ENCODE measurements at regions not wholly inside any gene's neighbourhood (a gene's known extent, or its start where the extent isn't known, plus 50 kb on each side); places are given as distances from the start of the nearest gene placed in this dataset.
"Not testable (repeated sequence)": the region's sequence is repeated elsewhere in the genome, so short reads cannot be mapped to it uniquely, and the experiment has no call there.

DNA sequence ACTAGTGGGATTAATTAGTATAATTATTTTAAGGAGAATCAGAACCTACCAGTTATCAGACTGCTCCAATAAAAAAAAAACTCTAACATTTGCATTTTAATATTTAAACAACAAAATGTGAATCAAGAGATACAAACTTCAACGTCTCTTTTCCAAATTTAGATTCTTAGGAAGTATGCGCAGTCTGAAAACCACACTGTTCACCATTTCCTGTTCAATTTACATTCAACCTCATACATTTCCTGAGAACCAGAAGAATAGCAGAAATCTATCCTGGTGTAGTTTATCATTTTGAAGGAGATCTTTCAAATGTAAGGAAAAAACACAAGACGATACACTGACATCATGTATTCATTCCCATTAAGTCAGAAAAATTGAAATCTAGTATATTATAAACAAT lies 869.2 kb downstream of the EFNA5 start:
- Histone ChIP-seq H3K36me3 (ENCODE audit: control insufficient read depth in 3 of 3, insufficient read depth in 3 of 3, low read length in 3 of 3) (no peaks in the 10 kb centered on the region), H3K27ac (ENCODE audit: low read depth, low read length) (no peak overlapping the region), H3K27me3 (ENCODE audit: control insufficient read depth in 3 of 3, insufficient read depth in 3 of 3, low read length in 3 of 3) (no peaks in the 10 kb centered on the region)

DNA sequence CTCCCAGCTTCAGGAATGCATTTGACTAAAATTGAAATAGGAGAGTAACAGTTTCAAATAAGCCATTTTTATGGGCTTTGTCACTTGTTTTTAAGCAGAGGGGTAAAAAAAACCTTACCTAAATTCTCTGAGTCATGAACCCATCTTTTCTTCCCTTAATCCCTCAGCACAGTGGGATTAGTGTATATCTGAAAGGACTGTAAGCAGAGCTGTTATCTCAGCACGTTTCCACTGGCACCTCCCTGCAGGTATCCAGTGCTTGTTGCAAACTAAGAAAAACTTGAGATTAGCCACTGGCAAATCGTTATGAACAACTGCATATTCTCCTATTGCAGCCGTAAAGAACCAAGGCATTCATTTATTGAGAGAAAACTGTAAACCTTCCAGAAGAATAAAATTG lies 872.7 kb downstream of the EFNA5 start:
- Histone ChIP-seq H3K9ac (ENCODE audit: low read depth in 1 of 3, low read length in 3 of 3) (no peak overlapping the region), H3K36me3 (ENCODE audit: control insufficient read depth in 3 of 3, insufficient read depth in 3 of 3, low read length in 3 of 3) (no peaks in the 10 kb centered on the region), H3K27ac (ENCODE audit: low read depth, low read length) (no peak overlapping the region), H3K27me3 (ENCODE audit: control insufficient read depth in 3 of 3, insufficient read depth in 3 of 3, low read length in 3 of 3) (no peaks in the 10 kb centered on the region), H3K9me3 (ENCODE audit: control insufficient read depth in 3 of 3, low read length in 3 of 3) (no peaks in the 10 kb centered on the region), H3K4me3 (ENCODE audit: low read length in 3 of 3) (no peak overlapping the region), H3K4me1 (ENCODE audit: control insufficient read depth in 3 of 3, insufficient read depth in 3 of 3, low read length in 3 of 3) (no peaks in the 10 kb centered on the region)

More for the DNA sequence above, 869.2 kb downstream of the EFNA5 start:
- Histone ChIP-seq H3K4me3 (ENCODE audit: low read length in 3 of 3) (no peak overlapping the region), H3K9ac (ENCODE audit: low read depth in 1 of 3, low read length in 3 of 3) (no peak overlapping the region), H3K9me3 (ENCODE audit: control insufficient read depth in 3 of 3, low read length in 3 of 3) (no peaks in the 10 kb centered on the region), H3K4me1 (ENCODE audit: control insufficient read depth in 3 of 3, insufficient read depth in 3 of 3, low read length in 3 of 3) (no peaks in the 10 kb centered on the region)

DNA sequence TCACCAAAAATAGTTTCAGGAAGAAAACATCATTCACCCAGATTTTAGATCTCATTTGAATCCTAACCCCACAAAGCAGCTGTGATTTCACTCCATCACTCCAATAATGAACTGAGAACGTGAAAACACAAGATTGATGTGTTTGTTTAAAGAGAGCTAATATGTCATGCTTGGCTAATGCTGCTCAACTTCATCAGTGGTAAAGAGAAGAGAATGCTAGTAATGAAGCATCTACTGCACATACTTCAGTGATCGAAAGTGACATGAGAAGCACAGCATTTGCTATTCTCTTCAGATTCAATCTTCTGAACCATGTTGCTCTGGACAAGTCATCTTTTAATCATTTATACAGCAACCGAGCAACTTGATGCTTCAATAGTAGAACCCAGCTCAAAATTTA lies 874.7 kb downstream of the EFNA5 start:
- Histone ChIP-seq H3K9me3 (ENCODE audit: control insufficient read depth in 3 of 3, low read length in 3 of 3) (no peaks in the 10 kb centered on the region), H3K4me3 (ENCODE audit: low read length in 3 of 3) (no peak overlapping the region), H3K9ac (ENCODE audit: low read depth in 1 of 3, low read length in 3 of 3) (no peak overlapping the region), H3K36me3 (ENCODE audit: control insufficient read depth in 3 of 3, insufficient read depth in 3 of 3, low read length in 3 of 3) (no peaks in the 10 kb centered on the region), H3K4me1 (ENCODE audit: control insufficient read depth in 3 of 3, insufficient read depth in 3 of 3, low read length in 3 of 3) (no peaks in the 10 kb centered on the region), H3K27me3 (ENCODE audit: control insufficient read depth in 3 of 3, insufficient read depth in 3 of 3, low read length in 3 of 3) (no peaks in the 10 kb centered on the region), H3K27ac (ENCODE audit: low read depth, low read length) (no peak overlapping the region)

DNA sequence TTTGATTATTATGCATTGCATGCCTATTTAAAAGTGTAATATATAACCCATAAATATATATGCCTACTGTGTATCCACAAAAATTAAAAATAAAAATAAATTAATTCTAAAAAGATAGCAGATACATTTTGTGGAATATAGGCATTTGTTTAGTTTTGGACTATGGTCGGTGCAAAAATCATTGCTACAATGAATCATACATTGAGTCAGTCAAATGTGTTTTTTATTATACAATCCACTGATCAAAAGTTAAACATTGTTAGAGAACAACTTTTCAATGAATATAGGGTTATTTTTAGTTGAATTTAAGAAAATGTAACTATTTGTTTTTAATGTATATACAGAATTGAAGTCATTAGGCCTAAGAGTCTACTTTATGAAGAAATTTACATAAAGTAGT lies 885.9 kb downstream of the EFNA5 start:
- H3K27me3 ChIP-seq (ENCODE audit: control insufficient read depth in 3 of 3, insufficient read depth in 3 of 3, low read length in 3 of 3) = no peaks in the 10 kb centered on the region
- no peak overlapping the region for H3K4me3 ChIP-seq (ENCODE audit: low read length in 3 of 3)
- H3K4me1 ChIP-seq (ENCODE audit: control insufficient read depth in 3 of 3, insufficient read depth in 3 of 3, low read length in 3 of 3) = no peaks in the 10 kb centered on the region
- no peak overlapping the region for H3K9ac ChIP-seq (ENCODE audit: low read depth in 1 of 3, low read length in 3 of 3)
- no peaks in the 10 kb centered on the region for H3K36me3 ChIP-seq (ENCODE audit: control insufficient read depth in 3 of 3, insufficient read depth in 3 of 3, low read length in 3 of 3)
- no peak overlapping the region for H3K27ac ChIP-seq (ENCODE audit: low read depth, low read length)
- no peaks in the 10 kb centered on the region for H3K9me3 ChIP-seq (ENCODE audit: control insufficient read depth in 3 of 3, low read length in 3 of 3)

DNA sequence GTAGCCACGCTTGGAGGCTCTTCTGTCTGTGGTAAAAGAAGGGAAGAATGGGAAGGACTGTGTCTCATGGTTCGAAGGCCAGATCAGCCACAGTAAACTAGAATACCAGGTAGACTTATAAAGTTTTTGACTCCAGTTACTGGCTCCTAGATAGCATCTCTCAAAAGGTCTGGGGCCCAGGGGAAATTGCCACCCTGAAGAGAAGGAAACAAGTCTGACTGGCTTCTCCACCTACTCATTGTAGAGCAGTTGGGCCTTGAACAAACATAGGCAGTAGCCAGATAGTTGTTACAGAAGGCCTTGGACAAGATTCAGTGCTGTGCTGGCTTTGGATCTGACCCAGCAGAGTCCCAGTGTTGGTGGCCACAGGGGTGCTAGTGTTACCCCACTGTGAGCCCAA lies 890.4 kb downstream of the EFNA5 start:
- H3K36me3 ChIP-seq (ENCODE audit: control insufficient read depth in 3 of 3, insufficient read depth in 3 of 3, low read length in 3 of 3) = no peaks in the 10 kb centered on the region
- no peaks in the 10 kb centered on the region for H3K27me3 ChIP-seq (ENCODE audit: control insufficient read depth in 3 of 3, insufficient read depth in 3 of 3, low read length in 3 of 3)
- no peak overlapping the region for H3K9ac ChIP-seq (ENCODE audit: low read depth in 1 of 3, low read length in 3 of 3)
- H3K27ac ChIP-seq (ENCODE audit: low read depth, low read length) = no peak overlapping the region
- no peaks in the 10 kb centered on the region for H3K9me3 ChIP-seq (ENCODE audit: control insufficient read depth in 3 of 3, low read length in 3 of 3)
- no peaks in the 10 kb centered on the region for H3K4me1 ChIP-seq (ENCODE audit: control insufficient read depth in 3 of 3, insufficient read depth in 3 of 3, low read length in 3 of 3)
- H3K4me3 ChIP-seq (ENCODE audit: low read length in 3 of 3) = no peak overlapping the region

DNA sequence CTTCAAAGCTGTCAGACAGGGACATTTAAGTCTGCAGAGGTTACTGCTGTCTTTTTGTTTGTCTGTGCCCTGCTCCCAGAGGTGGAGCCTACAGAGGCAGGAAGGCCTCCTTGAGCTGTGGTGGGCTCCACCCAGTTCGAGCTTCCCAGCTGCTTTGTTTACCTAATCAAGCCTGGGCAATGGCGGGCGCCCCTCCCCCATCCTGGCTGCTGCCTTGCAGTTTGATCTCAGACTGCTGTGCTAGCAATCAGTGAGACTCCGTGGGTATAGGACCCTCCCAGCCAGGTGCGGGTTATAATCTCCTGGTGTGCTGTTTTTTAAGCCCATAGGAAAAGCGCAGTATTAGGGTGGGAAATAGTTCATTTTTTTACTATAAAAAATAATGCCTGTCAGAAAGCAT lies 894.2 kb downstream of the EFNA5 start:
- H3K4me3 ChIP-seq (ENCODE audit: low read length in 3 of 3); H3K27ac ChIP-seq (ENCODE audit: low read depth, low read length); H3K9me3 ChIP-seq (ENCODE audit: control insufficient read depth in 3 of 3, low read length in 3 of 3); H3K27me3 ChIP-seq (ENCODE audit: control insufficient read depth in 3 of 3, insufficient read depth in 3 of 3, low read length in 3 of 3); H3K36me3 ChIP-seq (ENCODE audit: control insufficient read depth in 3 of 3, insufficient read depth in 3 of 3, low read length in 3 of 3); H3K4me1 ChIP-seq (ENCODE audit: control insufficient read depth in 3 of 3, insufficient read depth in 3 of 3, low read length in 3 of 3); H3K9ac ChIP-seq (ENCODE audit: low read depth in 1 of 3, low read length in 3 of 3): not testable (repeated sequence)

DNA sequence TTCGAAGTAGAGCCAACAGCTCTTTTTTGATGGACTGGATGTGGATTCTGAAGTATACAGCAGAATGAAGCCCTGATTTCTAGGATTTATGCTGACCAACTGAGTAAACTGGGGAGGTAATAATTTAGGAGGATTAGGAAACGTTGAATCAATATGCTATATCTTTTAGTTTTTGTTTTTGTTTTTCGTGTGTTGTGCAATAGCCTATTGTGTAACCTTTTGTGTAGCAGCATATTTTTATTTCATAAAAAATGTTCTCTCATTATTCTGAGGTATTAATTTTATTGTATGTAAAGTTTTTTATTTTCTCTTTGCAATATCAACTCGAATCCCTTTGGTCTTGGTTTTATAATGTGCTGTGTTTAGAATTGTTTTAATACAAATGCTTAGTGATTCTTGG lies 902.3 kb downstream of the EFNA5 start:
- Histone ChIP-seq H3K4me1 (ENCODE audit: control insufficient read depth in 3 of 3, insufficient read depth in 3 of 3, low read length in 3 of 3) (no peaks in the 10 kb centered on the region), H3K9me3 (ENCODE audit: control insufficient read depth in 3 of 3, low read length in 3 of 3) (no peaks in the 10 kb centered on the region), H3K4me3 (ENCODE audit: low read length in 3 of 3) (no peak overlapping the region), H3K27me3 (ENCODE audit: control insufficient read depth in 3 of 3, insufficient read depth in 3 of 3, low read length in 3 of 3) (no peaks in the 10 kb centered on the region), H3K36me3 (ENCODE audit: control insufficient read depth in 3 of 3, insufficient read depth in 3 of 3, low read length in 3 of 3) (no peaks in the 10 kb centered on the region), H3K27ac (ENCODE audit: low read depth, low read length) (no peak overlapping the region), H3K9ac (ENCODE audit: low read depth in 1 of 3, low read length in 3 of 3) (no peak overlapping the region)

DNA sequence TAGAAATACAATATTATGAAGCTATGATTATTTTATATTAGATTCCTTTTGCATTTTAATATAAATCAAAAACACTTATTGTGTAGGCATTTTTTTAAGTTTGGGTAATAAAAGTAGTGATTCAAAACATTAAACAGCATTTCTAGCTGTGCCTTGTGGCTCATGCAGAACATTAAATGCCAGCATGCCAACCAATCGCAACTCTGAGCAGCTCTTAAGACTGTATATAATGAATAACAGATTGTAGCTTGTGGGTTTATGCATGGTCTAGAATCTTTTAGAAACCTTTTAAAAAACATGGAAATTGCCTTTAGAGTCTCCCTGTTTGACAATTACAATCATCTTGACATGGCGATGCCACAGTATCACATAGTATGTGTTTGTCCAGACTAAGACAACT lies 903.8 kb downstream of the EFNA5 start:
- H3K9me3 ChIP-seq (ENCODE audit: control insufficient read depth in 3 of 3, low read length in 3 of 3) = no peaks in the 10 kb centered on the region
- no peaks in the 10 kb centered on the region for H3K36me3 ChIP-seq (ENCODE audit: control insufficient read depth in 3 of 3, insufficient read depth in 3 of 3, low read length in 3 of 3)
- no peak overlapping the region for H3K27ac ChIP-seq (ENCODE audit: low read depth, low read length)
- no peak overlapping the region for H3K9ac ChIP-seq (ENCODE audit: low read depth in 1 of 3, low read length in 3 of 3)
- H3K4me3 ChIP-seq (ENCODE audit: low read length in 3 of 3) = no peak overlapping the region
- H3K4me1 ChIP-seq (ENCODE audit: control insufficient read depth in 3 of 3, insufficient read depth in 3 of 3, low read length in 3 of 3) = no peaks in the 10 kb centered on the region
- no peaks in the 10 kb centered on the region for H3K27me3 ChIP-seq (ENCODE audit: control insufficient read depth in 3 of 3, insufficient read depth in 3 of 3, low read length in 3 of 3)

DNA sequence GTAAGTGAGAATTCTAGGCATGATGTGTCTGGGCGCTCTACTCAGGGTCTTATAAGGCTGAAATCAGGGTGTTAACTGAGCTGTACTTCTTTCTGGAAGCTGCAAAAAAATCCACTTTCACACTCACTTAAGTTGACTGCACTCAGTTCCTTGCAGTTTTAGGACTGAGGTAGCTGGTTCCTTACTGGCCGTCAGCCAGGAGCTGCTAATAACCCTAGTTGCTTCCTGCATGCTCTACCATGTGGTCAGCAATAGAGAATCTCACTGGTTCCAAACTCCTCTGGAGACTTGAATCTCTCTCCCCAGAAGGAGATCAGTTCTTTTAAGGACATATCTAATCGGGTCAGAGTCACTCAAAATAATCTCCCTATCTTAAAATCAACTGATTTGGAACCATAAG lies 911.2 kb downstream of the EFNA5 start:
- Histone ChIP-seq H3K36me3 (ENCODE audit: control insufficient read depth in 3 of 3, insufficient read depth in 3 of 3, low read length in 3 of 3) (no peaks in the 10 kb centered on the region), H3K4me3 (ENCODE audit: low read length in 3 of 3) (no peak overlapping the region), H3K4me1 (ENCODE audit: control insufficient read depth in 3 of 3, insufficient read depth in 3 of 3, low read length in 3 of 3) (no peaks in the 10 kb centered on the region), H3K9me3 (ENCODE audit: control insufficient read depth in 3 of 3, low read length in 3 of 3) (no peaks in the 10 kb centered on the region), H3K27ac (ENCODE audit: low read depth, low read length) (no peak overlapping the region), H3K27me3 (ENCODE audit: control insufficient read depth in 3 of 3, insufficient read depth in 3 of 3, low read length in 3 of 3) (no peaks in the 10 kb centered on the region), H3K9ac (ENCODE audit: low read depth in 1 of 3, low read length in 3 of 3) (no peak overlapping the region)

DNA sequence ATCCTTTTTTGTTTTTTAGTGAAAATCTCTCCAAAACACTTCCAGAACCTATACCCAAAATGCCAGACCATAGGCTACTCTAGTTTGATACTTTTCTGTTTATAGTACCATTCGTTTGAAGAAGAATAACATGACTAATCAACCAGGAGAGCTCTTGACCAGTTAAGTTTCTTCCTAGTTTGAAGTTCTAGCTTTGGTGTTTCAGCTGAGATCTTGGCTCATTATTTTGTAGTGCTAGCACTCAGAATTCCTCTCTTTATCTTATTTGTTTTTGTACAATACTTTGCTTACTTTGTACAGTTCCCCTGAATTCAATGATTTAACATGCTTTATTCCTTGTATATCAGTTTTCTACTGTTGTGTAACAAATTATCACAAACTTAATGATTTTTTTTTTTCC lies 911.6 kb downstream of the EFNA5 start:
- Histone ChIP-seq H3K27ac (ENCODE audit: low read depth, low read length) (no peak overlapping the region), H3K4me3 (ENCODE audit: low read length in 3 of 3) (no peak overlapping the region), H3K9ac (ENCODE audit: low read depth in 1 of 3, low read length in 3 of 3) (no peak overlapping the region), H3K9me3 (ENCODE audit: control insufficient read depth in 3 of 3, low read length in 3 of 3) (no peaks in the 10 kb centered on the region), H3K4me1 (ENCODE audit: control insufficient read depth in 3 of 3, insufficient read depth in 3 of 3, low read length in 3 of 3) (no peaks in the 10 kb centered on the region), H3K27me3 (ENCODE audit: control insufficient read depth in 3 of 3, insufficient read depth in 3 of 3, low read length in 3 of 3) (no peaks in the 10 kb centered on the region), H3K36me3 (ENCODE audit: control insufficient read depth in 3 of 3, insufficient read depth in 3 of 3, low read length in 3 of 3) (no peaks in the 10 kb centered on the region)

DNA sequence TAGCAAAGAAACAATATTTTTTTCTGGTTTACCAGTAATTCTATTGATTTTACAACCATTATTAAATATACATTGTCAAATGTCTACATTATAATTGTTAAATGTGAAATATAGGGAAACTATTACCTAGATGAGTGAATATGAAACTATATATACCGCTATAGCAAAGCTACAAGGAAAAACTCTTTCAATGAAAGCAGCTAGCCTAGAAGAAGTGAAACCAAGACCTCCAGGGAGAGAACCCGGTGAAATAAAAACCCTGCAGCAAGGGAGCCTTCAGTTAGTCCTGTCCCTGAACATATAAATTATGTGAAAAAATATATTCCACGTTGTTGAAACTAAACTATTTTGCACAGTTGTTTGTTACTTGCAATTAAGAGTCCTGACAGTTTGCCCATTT lies 913.1 kb downstream of the EFNA5 start:
- no peaks in the 10 kb centered on the region for H3K9me3 ChIP-seq (ENCODE audit: control insufficient read depth in 3 of 3, low read length in 3 of 3)
- H3K9ac ChIP-seq (ENCODE audit: low read depth in 1 of 3, low read length in 3 of 3) = no peak overlapping the region
- H3K4me3 ChIP-seq (ENCODE audit: low read length in 3 of 3) = no peak overlapping the region
- H3K4me1 ChIP-seq (ENCODE audit: control insufficient read depth in 3 of 3, insufficient read depth in 3 of 3, low read length in 3 of 3) = no peaks in the 10 kb centered on the region
- no peaks in the 10 kb centered on the region for H3K27me3 ChIP-seq (ENCODE audit: control insufficient read depth in 3 of 3, insufficient read depth in 3 of 3, low read length in 3 of 3)
- no peaks in the 10 kb centered on the region for H3K36me3 ChIP-seq (ENCODE audit: control insufficient read depth in 3 of 3, insufficient read depth in 3 of 3, low read length in 3 of 3)
- no peak overlapping the region for H3K27ac ChIP-seq (ENCODE audit: low read depth, low read length)
